MCF 10A (cell line): ENCODE measurements at regions not wholly inside any gene's neighbourhood (a gene's known extent, or its start where the extent isn't known, plus 50 kb on each side); places are given as distances from the start of the nearest gene placed in this dataset.
A peak's percentile ranks its signal among the peaks of the same experiment; 100 is the strongest.
"Not testable (repeated sequence)": the region's sequence is repeated elsewhere in the genome, so short reads cannot be mapped to it uniquely, and the experiment has no call there.

Experiments used
- BruUV-seq: library from RNA; stranded (reverse); fragments of 400-500 nt; replicated peaks from 2 replicates; lab custom pipeline; 2021; lab: Mats Ljungman, UMichigan
- CTCF ChIA-PET: fragments of 300-600 bp; sonication (Branson Sonifier 250); formaldehyde crosslinking; extraction: SDS; loops from one replicate; lab custom pipeline; 2021; ENCODE audit warnings: antibody characterized with exemption, inconsistent platforms; lab: Yijun Ruan, JAX
- POLR2A ChIA-PET: fragments of 300-600, 350-650 bp; sonication (Branson Sonifier 250); formaldehyde crosslinking; extraction: SDS; loops from one replicate; lab custom pipeline; 2020; ENCODE audit warnings: antibody characterized with exemption, inconsistent platforms; lab: Yijun Ruan, JAX
- DNase-seq: peaks from one replicate; pipeline ENCODE4 v3.0.0-alpha.2; 2018; ENCODE audit not compliant: unreplicated experiment
- H3K27ac Mint-ChIP-seq: one replicate; pipeline ENCODE4 v1.8.0; 2022; ENCODE audit warnings: mild to moderate bottlenecking, low read depth, mixed read lengths; ENCODE audit not compliant: unreplicated experiment
- H3K27me3 Mint-ChIP-seq: one replicate; pipeline ENCODE4 v1.8.0; 2022; ENCODE audit warnings: mixed read lengths; ENCODE audit not compliant: insufficient read depth, unreplicated experiment
- H3K36me3 Mint-ChIP-seq: one replicate; pipeline ENCODE4 v1.8.0; 2022; ENCODE audit warnings: mild to moderate bottlenecking, moderate library complexity, mixed read lengths; ENCODE audit not compliant: insufficient read depth, unreplicated experiment
- H3K4me1 Mint-ChIP-seq: one replicate; pipeline ENCODE4 v1.8.0; 2022; ENCODE audit warnings: mixed read lengths; ENCODE audit not compliant: insufficient read depth, unreplicated experiment
- H3K4me3 Mint-ChIP-seq: one replicate; pipeline ENCODE4 v1.8.0; 2022; ENCODE audit warnings: mild to moderate bottlenecking, moderate library complexity, mixed read lengths; ENCODE audit not compliant: unreplicated experiment
- H3K9me3 Mint-ChIP-seq: one replicate; pipeline ENCODE4 v1.8.0; 2022; ENCODE audit warnings: mixed read lengths; ENCODE audit not compliant: unreplicated experiment
- intact Hi-C: fragments of 100-400 bp; cut with micrococcal nuclease; formaldehyde crosslinking; loops from 2 replicates; pipeline ENCODE4 v1.14.1; 2022
- TF ChIP-seq, protein P1 (sequence below): fragments of 200-600 bp; IDR thresholded peaks from one replicate; pipeline ENCODE4 v1.8.0; 2022; ENCODE audit warnings: antibody characterized with exemption, mild to moderate bottlenecking; ENCODE audit not compliant: unreplicated experiment

DNA sequence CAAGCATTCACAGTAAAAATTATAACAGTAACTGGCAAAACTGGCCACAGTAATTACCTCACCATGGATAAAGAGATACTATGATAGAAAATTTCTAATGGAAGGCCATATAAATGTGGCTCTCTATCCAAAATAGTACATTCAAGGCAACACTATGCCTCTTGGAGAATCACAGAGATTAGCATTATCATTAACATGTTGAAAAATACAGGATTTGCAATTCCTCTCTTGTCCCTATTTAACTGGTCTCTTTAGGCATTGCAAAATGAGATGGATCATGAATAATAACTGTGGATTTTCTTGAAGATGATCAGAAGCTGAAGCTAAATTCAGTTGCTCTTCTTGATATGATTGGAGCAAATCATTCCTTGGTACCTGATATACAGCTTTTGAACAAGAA lies 100.8 kb upstream of the HGF start:
- ChIA-PET POLR2A (no interaction called here), CTCF (interaction anchor here (0.5 kb wide), 1 partner anchor 377 kb away, joined by 3 read pairs; no protein-coding TSS in a partner anchor)
- Mint-ChIP-seq H3K27ac (no peak overlapping the region), H3K9me3 (no peaks in the 10 kb centered on the region), H3K27me3 (peaks cover 41% of the 10 kb centered on the region), H3K4me1 (no peaks in the 10 kb centered on the region), H3K36me3 (no peaks in the 10 kb centered on the region), H3K4me3 (no peak overlapping the region)
- no peak for DNase-seq
- intact Hi-C loops = no loop called here
- BruUV-seq = no TSS peak
- TF ChIP-seq, protein P1, sequence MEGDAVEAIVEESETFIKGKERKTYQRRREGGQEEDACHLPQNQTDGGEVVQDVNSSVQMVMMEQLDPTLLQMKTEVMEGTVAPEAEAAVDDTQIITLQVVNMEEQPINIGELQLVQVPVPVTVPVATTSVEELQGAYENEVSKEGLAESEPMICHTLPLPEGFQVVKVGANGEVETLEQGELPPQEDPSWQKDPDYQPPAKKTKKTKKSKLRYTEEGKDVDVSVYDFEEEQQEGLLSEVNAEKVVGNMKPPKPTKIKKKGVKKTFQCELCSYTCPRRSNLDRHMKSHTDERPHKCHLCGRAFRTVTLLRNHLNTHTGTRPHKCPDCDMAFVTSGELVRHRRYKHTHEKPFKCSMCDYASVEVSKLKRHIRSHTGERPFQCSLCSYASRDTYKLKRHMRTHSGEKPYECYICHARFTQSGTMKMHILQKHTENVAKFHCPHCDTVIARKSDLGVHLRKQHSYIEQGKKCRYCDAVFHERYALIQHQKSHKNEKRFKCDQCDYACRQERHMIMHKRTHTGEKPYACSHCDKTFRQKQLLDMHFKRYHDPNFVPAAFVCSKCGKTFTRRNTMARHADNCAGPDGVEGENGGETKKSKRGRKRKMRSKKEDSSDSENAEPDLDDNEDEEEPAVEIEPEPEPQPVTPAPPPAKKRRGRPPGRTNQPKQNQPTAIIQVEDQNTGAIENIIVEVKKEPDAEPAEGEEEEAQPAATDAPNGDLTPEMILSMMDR = no peak

DNA sequence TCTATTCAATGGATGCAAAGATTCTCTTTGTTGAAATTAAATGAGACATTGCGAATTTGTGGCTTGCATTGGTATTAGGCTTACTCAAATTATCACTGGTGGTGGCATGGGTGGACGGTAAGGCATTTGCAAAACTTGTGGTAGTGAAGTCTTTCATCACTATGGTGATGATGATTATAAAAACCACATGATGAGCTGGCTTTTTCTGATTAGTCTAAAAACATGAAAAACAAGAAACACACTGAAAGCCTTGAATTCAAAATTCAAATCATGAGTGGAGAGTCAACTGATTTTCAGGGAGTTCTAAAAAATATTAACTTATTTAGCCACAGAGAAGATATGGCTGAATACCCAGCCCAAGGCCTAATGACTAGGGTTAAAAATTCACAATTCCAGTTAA lies 99.8 kb upstream of the HGF start:
- Mint-ChIP-seq H3K27ac (no peak overlapping the region), H3K27me3 (peaks cover 31% of the 10 kb centered on the region), H3K36me3 (no peaks in the 10 kb centered on the region), H3K4me3 (no peak overlapping the region), H3K4me1 (no peaks in the 10 kb centered on the region), H3K9me3 (no peaks in the 10 kb centered on the region)
- ChIA-PET CTCF (no interaction called here), POLR2A (no interaction called here)
- no peak for DNase-seq
- BruUV-seq = no TSS peak
- TF ChIP-seq, protein P1 = no peak
- intact Hi-C loops = no loop called here

DNA sequence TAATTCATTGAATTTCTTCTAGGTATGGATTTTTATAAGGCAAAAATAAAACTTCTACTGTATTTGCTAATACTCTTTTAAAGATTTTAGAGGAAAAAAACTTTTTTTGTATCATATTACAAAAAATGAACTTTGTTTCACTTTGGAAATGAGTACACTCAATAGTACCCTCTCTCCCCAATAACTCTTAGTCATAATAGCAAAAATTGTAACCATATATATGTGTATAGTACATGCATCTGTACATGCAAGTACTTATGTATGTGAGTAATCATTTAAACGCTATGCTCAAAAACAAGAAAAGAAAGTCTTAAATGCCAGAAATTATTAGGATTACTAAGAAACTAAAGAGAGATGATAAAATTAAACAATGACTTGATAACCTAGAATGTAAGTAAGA lies 95.9 kb upstream of the HGF start:
- DNase-seq = no peak
- BruUV-seq = no TSS peak
- Mint-ChIP-seq H3K9me3 (no peaks in the 10 kb centered on the region), H3K27me3 (peaks cover 12% of the 10 kb centered on the region), H3K4me1 (no peaks in the 10 kb centered on the region), H3K27ac (no peak overlapping the region), H3K36me3 (no peaks in the 10 kb centered on the region), H3K4me3 (no peak overlapping the region)
- TF ChIP-seq, protein P1 = no peak
- ChIA-PET CTCF (no interaction called here), POLR2A (interaction anchor here (0.6 kb wide), 1 partner anchor 46 kb away, joined by 3 read pairs; no protein-coding TSS in a partner anchor)
- intact Hi-C loops = no loop called here

DNA sequence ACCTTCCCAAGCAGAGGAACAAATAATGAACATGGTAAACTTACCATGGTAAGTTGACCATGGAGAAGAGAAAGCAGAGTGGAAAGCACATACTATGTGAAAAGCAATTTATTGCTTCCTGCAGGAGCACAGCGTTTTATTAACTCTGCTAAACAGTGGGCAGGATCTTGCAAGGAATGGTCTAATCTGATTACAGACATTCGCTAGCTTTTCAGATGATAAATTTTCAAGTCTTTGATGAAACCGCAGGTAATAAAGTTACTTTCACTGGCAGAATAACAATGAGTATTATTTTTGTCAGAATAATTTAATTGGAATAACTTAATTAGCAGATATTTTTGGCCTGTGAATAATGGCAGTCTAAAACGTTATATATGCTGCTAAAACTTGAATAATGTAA lies 89.6 kb upstream of the HGF start:
- no peaks in the 10 kb centered on the region for H3K36me3 Mint-ChIP-seq
- no peak overlapping the region for H3K4me3 Mint-ChIP-seq
- POLR2A ChIA-PET = interaction anchor here (0.6 kb wide), 1 partner anchor 319 kb away, joined by 3 read pairs; no protein-coding TSS in a partner anchor
- no peaks in the 10 kb centered on the region for H3K9me3 Mint-ChIP-seq
- DNase-seq = no peak
- CTCF ChIA-PET = no interaction called here
- TF ChIP-seq, protein P1 = no peak
- intact Hi-C loops = no loop called here
- no peaks in the 10 kb centered on the region for H3K27me3 Mint-ChIP-seq
- H3K4me1 Mint-ChIP-seq = no peaks in the 10 kb centered on the region
- no peak overlapping the region for H3K27ac Mint-ChIP-seq
- BruUV-seq = no TSS peak

DNA sequence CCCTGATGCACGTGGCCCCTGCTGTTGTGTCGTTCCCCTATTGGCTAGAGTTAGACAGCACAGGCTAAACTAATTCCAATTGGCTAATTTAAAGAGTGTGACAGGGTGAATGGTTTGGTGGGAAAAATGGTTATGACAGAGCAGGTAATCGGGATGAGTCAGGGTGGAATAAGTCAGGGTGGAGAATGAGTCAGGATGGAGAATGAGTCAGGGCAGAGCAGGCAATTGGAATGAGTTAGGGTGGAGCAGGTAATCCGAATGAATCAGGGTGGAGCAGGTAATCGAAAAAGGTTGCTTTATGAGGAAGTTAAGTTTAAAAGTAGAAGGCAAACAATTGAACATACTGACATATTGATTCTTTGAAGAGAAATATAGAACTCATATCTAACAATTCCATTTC lies 89.0 kb upstream of the HGF start:
- H3K27ac Mint-ChIP-seq, H3K4me1 Mint-ChIP-seq, H3K9me3 Mint-ChIP-seq, H3K4me3 Mint-ChIP-seq, BruUV-seq, H3K36me3 Mint-ChIP-seq, H3K27me3 Mint-ChIP-seq, intact Hi-C loops, CTCF ChIA-PET: not testable (repeated sequence)
- POLR2A ChIA-PET = interaction anchor here (0.6 kb wide), 1 partner anchor 319 kb away, joined by 3 read pairs; no protein-coding TSS in a partner anchor
- DNase-seq = peak; percentile 37
